Thyroid gland (tissue), 4 donors: ENCODE measurements at regions not wholly inside any gene's neighbourhood (a gene's known extent, or its start where the extent isn't known, plus 50 kb on each side); places are given as distances from the start of the nearest gene placed in this dataset.

ENCODE experiments used
- DNase-seq, 2 donors: peaks; one replicate each; pipeline ENCODE4 v3.0.0-alpha.2; 2019
- H3K27ac ChIP-seq, 3 donors: fragments of 200-600 bp; sonication (generic); 1 replicate in 2 of 3; 2 replicates in 1 of 3; pipeline ENCODE4 v1.5.1; 2016 to 2019; ENCODE audit warnings: mild to moderate bottlenecking in 1 of 3, moderate library complexity in 1 of 3
- H3K27me3 ChIP-seq: fragments of 200-600 bp; sonication (generic); one replicate; pipeline ENCODE4 v1.5.1; 2019
- H3K36me3 ChIP-seq, 2 donors: fragments of 200-600 bp; sonication (generic); one replicate each; pipeline ENCODE4 v1.5.1; 2016 to 2019
- H3K4me1 ChIP-seq, 2 donors: fragments of 200-600 bp; sonication (generic); one replicate each; pipeline ENCODE4 v1.5.1; 2017 to 2019
- H3K4me3 ChIP-seq, 3 donors: fragments of 200-600 bp; sonication (generic); replicated peaks in 1 of 3; 1 replicate in 2 of 3; 2 replicates in 1 of 3; pipeline ENCODE4 v1.5.1; 2016; ENCODE audit warnings: mild to moderate bottlenecking in 1 of 3
- H3K9me3 ChIP-seq: fragments of 200-600 bp; sonication (generic); one replicate; pipeline ENCODE4 v1.5.1; 2017
- POLR2A ChIP-seq, 2 donors: fragments of 450-650 bp; IDR thresholded peaks; one replicate each; pipeline ENCODE4 v1.6.1; 2017; ENCODE audit warnings: antibody characterized with exemption in 2 of 2, mild to moderate bottlenecking in 2 of 2, moderate library complexity in 1 of 2
- WGBS, 2 donors: methylation state at CpG; one replicate each; pipeline ENCODE4 v1.1.5; 2017; 5-methylcytosine and 5-hydroxymethylcytosine counted together
- intact Hi-C: fragments of 100-400 bp; cut with DNase I; formaldehyde crosslinking; loops from one replicate; pipeline ENCODE4 v1.15.1; 2023
- TF ChIP-seq, protein P1 (sequence below), 6 experiments: fragments of 200-600 bp in 3 of 6; fragments of 450-650 bp in 3 of 6; sonication (generic) in 3 of 6; IDR thresholded peaks; one replicate each; pipeline ENCODE4 v1.5.1; 2016 to 2019; ENCODE audit warnings: antibody characterized with exemption in 6 of 6, mild to moderate bottlenecking in 2 of 6, inconsistent platforms in 1 of 6, moderate library complexity in 1 of 6

DNA sequence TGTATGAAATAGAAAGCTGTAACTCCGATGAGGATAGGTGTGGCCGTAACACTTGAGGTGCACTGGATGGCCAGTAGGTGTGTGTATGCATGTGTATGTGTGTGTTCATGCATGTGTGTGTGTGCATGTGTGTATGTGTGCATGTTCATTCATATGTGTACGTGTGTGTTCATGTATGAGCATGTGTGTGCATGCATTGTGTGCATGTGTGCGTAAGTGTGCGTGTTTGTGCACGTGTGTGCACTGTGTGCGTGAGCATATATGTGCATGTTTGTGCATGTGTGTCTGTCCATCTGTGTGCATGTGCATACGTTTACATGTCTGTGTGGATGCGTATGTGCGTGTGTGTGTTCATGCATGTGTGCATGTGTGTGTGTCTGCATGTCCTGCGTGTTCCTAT, 145.5 kb downstream of the C16orf95 start:
- H3K4me3 ChIP-seq: no peak overlapping the region
- H3K27me3 ChIP-seq: no peaks in the 10 kb centered on the region
- no peak overlapping the region for H3K27ac ChIP-seq
- no peaks in the 10 kb centered on the region for H3K4me1 ChIP-seq
- WGBS, 2 donors: 95 to 97% methylated on average over 11 of the region's 11 CpGs
- TF ChIP-seq POLR2A (IDR thresholded peaks at IDR 0.05): no peak
- TF ChIP-seq, protein P1, sequence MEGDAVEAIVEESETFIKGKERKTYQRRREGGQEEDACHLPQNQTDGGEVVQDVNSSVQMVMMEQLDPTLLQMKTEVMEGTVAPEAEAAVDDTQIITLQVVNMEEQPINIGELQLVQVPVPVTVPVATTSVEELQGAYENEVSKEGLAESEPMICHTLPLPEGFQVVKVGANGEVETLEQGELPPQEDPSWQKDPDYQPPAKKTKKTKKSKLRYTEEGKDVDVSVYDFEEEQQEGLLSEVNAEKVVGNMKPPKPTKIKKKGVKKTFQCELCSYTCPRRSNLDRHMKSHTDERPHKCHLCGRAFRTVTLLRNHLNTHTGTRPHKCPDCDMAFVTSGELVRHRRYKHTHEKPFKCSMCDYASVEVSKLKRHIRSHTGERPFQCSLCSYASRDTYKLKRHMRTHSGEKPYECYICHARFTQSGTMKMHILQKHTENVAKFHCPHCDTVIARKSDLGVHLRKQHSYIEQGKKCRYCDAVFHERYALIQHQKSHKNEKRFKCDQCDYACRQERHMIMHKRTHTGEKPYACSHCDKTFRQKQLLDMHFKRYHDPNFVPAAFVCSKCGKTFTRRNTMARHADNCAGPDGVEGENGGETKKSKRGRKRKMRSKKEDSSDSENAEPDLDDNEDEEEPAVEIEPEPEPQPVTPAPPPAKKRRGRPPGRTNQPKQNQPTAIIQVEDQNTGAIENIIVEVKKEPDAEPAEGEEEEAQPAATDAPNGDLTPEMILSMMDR (IDR thresholded peaks at IDR 0.05): no peak
- intact Hi-C loops: no loop called here
- H3K9me3 ChIP-seq: no peaks in the 10 kb centered on the region
- no peak for DNase-seq
- no peaks in the 10 kb centered on the region for H3K36me3 ChIP-seq

GRCh38 chr16:87172632-87173031, 144.6 kb downstream of the C16orf95 start:
- no peak for DNase-seq
- 89 to 95% methylated on average over 5 of the region's 6 CpGs for WGBS, 2 donors
- Histone ChIP-seq H3K4me3 (no peak overlapping the region), H3K9me3 (no peaks in the 10 kb centered on the region), H3K36me3 (no peaks in the 10 kb centered on the region), H3K27me3 (no peaks in the 10 kb centered on the region), H3K4me1 (no peaks in the 10 kb centered on the region), H3K27ac (no peak overlapping the region)
- TF ChIP-seq, protein P1 (IDR thresholded peaks at IDR 0.05): no peak
- TF ChIP-seq POLR2A (IDR thresholded peaks at IDR 0.05): no peak
- intact Hi-C loops: no loop called here

DNA sequence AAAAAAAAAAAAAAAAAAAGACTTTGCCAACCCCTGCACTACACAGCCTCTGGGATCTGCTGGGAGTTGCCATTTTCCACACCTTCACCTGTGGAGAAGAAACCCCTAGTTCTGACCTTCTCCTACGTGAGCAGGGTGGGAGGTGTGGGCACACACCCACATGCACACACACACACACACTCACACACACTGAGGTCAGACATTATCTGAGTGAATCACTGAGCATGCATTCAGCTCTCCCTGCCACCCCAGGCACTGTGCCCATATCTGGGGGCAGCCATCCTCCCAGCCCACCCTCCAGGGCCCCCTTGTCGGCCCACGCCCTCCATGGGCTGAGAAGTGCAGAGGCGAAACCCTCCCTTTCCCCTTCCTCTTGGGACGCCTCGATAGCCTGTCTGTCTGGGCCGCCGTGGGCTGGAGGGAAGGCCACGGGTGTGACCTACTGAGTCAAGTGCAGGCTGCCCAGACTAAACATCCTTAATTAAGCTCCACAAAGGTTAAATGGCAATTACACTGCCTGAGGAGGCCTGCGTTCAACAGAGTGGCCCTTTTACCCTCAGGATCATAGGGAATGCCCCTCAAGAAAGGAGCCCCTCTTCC, 143.8 kb downstream of the C16orf95 start:
- H3K27ac ChIP-seq: no peak overlapping the region
- H3K36me3 ChIP-seq: no peaks in the 10 kb centered on the region
- no peaks in the 10 kb centered on the region for H3K4me1 ChIP-seq
- no peak for DNase-seq
- WGBS, 2 donors: 52 to 55% methylated on average over 8 to 10 of the region's 10 CpGs
- no peaks in the 10 kb centered on the region for H3K27me3 ChIP-seq
- intact Hi-C loops: no loop called here
- H3K4me3 ChIP-seq: no peak overlapping the region
- TF ChIP-seq POLR2A (IDR thresholded peaks at IDR 0.05): no peak
- no peaks in the 10 kb centered on the region for H3K9me3 ChIP-seq

DNA sequence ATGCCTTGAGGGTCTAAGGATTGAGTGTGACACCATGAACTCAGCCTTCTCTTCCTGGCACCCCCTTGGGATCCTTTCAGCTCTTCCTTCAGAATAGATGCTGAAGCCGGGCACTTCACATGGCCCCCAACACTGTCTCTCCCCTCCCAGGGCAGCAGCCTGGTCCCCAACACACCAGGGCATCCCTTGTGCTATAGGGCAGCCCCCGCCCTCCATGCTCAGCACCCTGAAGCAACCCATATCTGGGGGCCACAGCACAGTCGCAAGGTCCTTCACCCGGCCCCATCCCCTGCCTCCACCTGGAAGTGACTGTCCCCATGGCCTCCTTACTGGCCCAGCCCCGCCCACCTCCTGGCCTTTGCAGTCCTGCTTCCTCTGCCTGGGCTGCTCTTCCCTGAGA, 143.1 kb downstream of the C16orf95 start:
- no peak overlapping the region for H3K4me3 ChIP-seq
- no peaks in the 10 kb centered on the region for H3K27me3 ChIP-seq
- no peaks in the 10 kb centered on the region for H3K36me3 ChIP-seq
- H3K4me1 ChIP-seq: no peaks in the 10 kb centered on the region
- H3K9me3 ChIP-seq: no peaks in the 10 kb centered on the region
- no peak overlapping the region for H3K27ac ChIP-seq
- intact Hi-C loops: no loop called here
- TF ChIP-seq POLR2A (IDR thresholded peaks at IDR 0.05): no peak
- TF ChIP-seq, protein P1 (IDR thresholded peaks at IDR 0.05): no peak
- DNase-seq: no peak
- WGBS, 2 donors: 82 to 92% methylated on average over 5 of the region's 5 CpGs

GRCh38 chr16:87176735-87177134, 140.5 kb downstream of the C16orf95 start:
- 91 to 98% methylated on average over 5 to 7 of the region's 7 CpGs for WGBS, 2 donors
- Histone ChIP-seq H3K27me3 (no peaks in the 10 kb centered on the region), H3K36me3 (no peaks in the 10 kb centered on the region), H3K4me3 (no peak overlapping the region), H3K4me1 (no peaks in the 10 kb centered on the region), H3K27ac (no peak overlapping the region), H3K9me3 (no peaks in the 10 kb centered on the region)
- no peak for DNase-seq
- intact Hi-C loops: no loop called here
- TF ChIP-seq, protein P1 (IDR thresholded peaks at IDR 0.05): no peak
- TF ChIP-seq POLR2A (IDR thresholded peaks at IDR 0.05): no peak
